Caco-2 (cell line): ENCODE measurements at regions not wholly inside any gene's neighbourhood (a gene's known extent, or its start where the extent isn't known, plus 50 kb on each side); places are given as distances from the start of the nearest gene placed in this dataset.

Source experiments
- BruUV-seq: library from RNA; stranded (reverse); fragments of 400-500 nt; replicated peaks from 2 replicates; lab custom pipeline; 2021; lab: Mats Ljungman, UMichigan
- CTCF ChIA-PET: fragments of 300-600 bp; sonication (Branson Sonifier 250); formaldehyde crosslinking; loops from one replicate; lab custom pipeline; 2022; ENCODE audit warnings: antibody characterized with exemption; lab: Charles Lee
- POLR2A ChIA-PET: fragments of 300-600 bp; sonication (Branson Sonifier 250); formaldehyde crosslinking; loops from one replicate; lab custom pipeline; 2022; ENCODE audit warnings: antibody characterized with exemption; lab: Charles Lee
- DNase-seq, 2 experiments: peaks; one replicate each; pipeline versions ENCODE4 v3.0.0 to v3.0.0-alpha.2; 2020 to 2022
- H3K27me3 ChIP-seq: replicated peaks from 2 replicates; pipeline ENCODE4 v1.6.0; 2011; ENCODE audit warnings: low read length; ENCODE audit not compliant: control insufficient read depth, insufficient read depth
- H3K36me3 ChIP-seq: 2 replicates; pipeline ENCODE4 v1.5.1; 2011; ENCODE audit warnings: low read length; ENCODE audit not compliant: control insufficient read depth, insufficient read depth
- H3K4me1 ChIP-seq: fragments of 250-450 bp; sonication (Bioruptor Pico); 2 replicates; pipeline ENCODE4 v1.5.1; 2020; ENCODE audit warnings: mild to moderate bottlenecking
- H3K4me3 ChIP-seq: 2 replicates; pipeline ENCODE4 v1.5.1; 2011; ENCODE audit warnings: low read depth, mild to moderate bottlenecking, control low read depth, low read length
- H3K9me3 ChIP-seq: fragments of 250-450 bp; sonication (Bioruptor Pico); 2 replicates; pipeline ENCODE4 v1.5.1; 2020; ENCODE audit warnings: mild to moderate bottlenecking, moderate library complexity
- H3K27ac Mint-ChIP-seq: one replicate; pipeline ENCODE4 v1.8.0; 2022; ENCODE audit warnings: mixed read lengths; ENCODE audit not compliant: unreplicated experiment
- H3K27me3 Mint-ChIP-seq: one replicate; pipeline ENCODE4 v1.8.0; 2022; ENCODE audit warnings: mixed read lengths; ENCODE audit not compliant: insufficient read depth, unreplicated experiment
- H3K36me3 Mint-ChIP-seq: one replicate; pipeline ENCODE4 v1.8.0; 2022; ENCODE audit warnings: mild to moderate bottlenecking, mixed read lengths; ENCODE audit not compliant: insufficient read depth, unreplicated experiment
- H3K4me1 Mint-ChIP-seq: one replicate; pipeline ENCODE4 v1.8.0; 2022; ENCODE audit warnings: low read depth, mixed read lengths; ENCODE audit not compliant: unreplicated experiment
- H3K4me3 Mint-ChIP-seq: one replicate; pipeline ENCODE4 v1.8.0; 2022; ENCODE audit warnings: mild to moderate bottlenecking, moderate library complexity, mixed read lengths; ENCODE audit not compliant: unreplicated experiment
- H3K9me3 Mint-ChIP-seq: one replicate; pipeline ENCODE4 v1.8.0; 2022; ENCODE audit warnings: mixed read lengths; ENCODE audit not compliant: unreplicated experiment
- intact Hi-C: fragments of 100-400 bp; cut with micrococcal nuclease; formaldehyde crosslinking; loops from one replicate; pipeline ENCODE4 v1.10.0; 2022; ENCODE audit not compliant: unreplicated experiment
- TF ChIP-seq, protein P1 (sequence below), 2 experiments: fragments of 200-600 bp in 1 of 2; IDR thresholded peaks; 1 replicate in 1 of 2; 2 replicates in 1 of 2; pipeline versions ENCODE4 v1.5.1 to v1.8.0; 2011 to 2022; ENCODE audit warnings: antibody characterized with exemption in 1 of 2, control low read depth in 1 of 2, inconsistent platforms in 1 of 2, low read depth in 1 of 2, low read length in 1 of 2, mild to moderate bottlenecking in 1 of 2, moderate library complexity in 1 of 2; ENCODE audit not compliant: insufficient read depth in 1 of 2, severe bottlenecking in 1 of 2, unreplicated experiment in 1 of 2

DNA sequence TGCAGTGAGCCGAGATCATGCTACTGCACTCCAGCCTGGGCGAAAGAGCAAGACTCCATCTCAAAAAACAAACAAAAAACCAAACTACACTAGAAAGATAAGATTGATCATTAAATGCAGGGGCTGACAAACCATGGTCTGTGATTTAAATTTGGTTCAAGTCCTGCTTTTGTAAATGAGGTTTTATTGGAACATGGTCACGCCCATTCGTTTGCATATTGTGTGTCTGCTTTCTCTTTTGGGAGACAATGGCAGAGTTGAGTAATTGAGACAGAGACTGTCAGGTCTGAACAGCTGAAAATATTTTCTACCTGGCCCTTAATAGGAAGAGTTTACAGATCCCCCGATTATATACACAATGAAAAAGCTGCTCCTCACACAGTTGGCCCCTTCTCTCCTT, 235.5 kb upstream of the EEF2KMT start:
- intact Hi-C loops, result no loop called here
- Histone ChIP-seq H3K27me3 (no peaks in the 10 kb centered on the region), H3K9me3 (no peaks in the 10 kb centered on the region), H3K4me3 (no peak overlapping the region), H3K36me3 (no peaks in the 10 kb centered on the region), H3K4me1 (no peaks in the 10 kb centered on the region; the same call in 1 of the 2 replicates)
- BruUV-seq, result no TSS peak
- TF ChIP-seq, protein P1, sequence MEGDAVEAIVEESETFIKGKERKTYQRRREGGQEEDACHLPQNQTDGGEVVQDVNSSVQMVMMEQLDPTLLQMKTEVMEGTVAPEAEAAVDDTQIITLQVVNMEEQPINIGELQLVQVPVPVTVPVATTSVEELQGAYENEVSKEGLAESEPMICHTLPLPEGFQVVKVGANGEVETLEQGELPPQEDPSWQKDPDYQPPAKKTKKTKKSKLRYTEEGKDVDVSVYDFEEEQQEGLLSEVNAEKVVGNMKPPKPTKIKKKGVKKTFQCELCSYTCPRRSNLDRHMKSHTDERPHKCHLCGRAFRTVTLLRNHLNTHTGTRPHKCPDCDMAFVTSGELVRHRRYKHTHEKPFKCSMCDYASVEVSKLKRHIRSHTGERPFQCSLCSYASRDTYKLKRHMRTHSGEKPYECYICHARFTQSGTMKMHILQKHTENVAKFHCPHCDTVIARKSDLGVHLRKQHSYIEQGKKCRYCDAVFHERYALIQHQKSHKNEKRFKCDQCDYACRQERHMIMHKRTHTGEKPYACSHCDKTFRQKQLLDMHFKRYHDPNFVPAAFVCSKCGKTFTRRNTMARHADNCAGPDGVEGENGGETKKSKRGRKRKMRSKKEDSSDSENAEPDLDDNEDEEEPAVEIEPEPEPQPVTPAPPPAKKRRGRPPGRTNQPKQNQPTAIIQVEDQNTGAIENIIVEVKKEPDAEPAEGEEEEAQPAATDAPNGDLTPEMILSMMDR (IDR thresholded peaks at IDR 0.05; ENCODE audit: insufficient read depth in 1 of 2, low read depth in 1 of 2, low read length in 1 of 2, severe bottlenecking in 1 of 2, unreplicated experiment in 1 of 2), result no peak
- Mint-ChIP-seq H3K27me3 (peaks cover 3% of the 10 kb centered on the region), H3K27ac (no peak overlapping the region), H3K9me3 (peaks cover 23% of the 10 kb centered on the region), H3K4me1 (peaks cover 8% of the 10 kb centered on the region), H3K36me3 (no peaks in the 10 kb centered on the region), H3K4me3 (no peak overlapping the region)
- no peak for DNase-seq
- ChIA-PET CTCF (no interaction called here), POLR2A (no interaction called here)

DNA sequence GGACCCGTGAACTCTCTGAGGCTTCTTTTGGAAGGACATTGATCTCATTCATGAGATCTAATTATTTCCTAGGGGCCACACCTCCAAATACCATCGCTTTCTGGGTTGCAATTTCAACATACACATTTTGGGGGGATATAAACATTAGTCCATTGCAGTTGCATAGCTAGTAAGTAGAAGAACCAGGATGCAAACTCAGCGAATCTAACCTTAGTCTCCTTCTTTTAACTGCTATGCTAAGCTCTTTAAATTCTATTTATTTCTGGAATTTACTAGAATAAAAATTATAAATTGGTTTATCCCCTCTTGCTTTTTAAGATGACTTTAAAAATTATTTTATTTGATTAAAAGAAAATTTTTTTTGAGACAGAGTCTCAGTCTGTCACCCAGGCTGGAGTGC, 232.5 kb upstream of the EEF2KMT start:
- no peak overlapping the region for H3K27ac Mint-ChIP-seq

GRCh38 chr16:5328546-5328945, 231.0 kb upstream of the EEF2KMT start:
- POLR2A ChIA-PET, result no interaction called here
- Histone ChIP-seq H3K4me1 (no peaks in the 10 kb centered on the region), H3K9me3 (no peaks in the 10 kb centered on the region), H3K27me3 (no peaks in the 10 kb centered on the region), H3K36me3 (no peaks in the 10 kb centered on the region), H3K4me3 (no peak overlapping the region)
- intact Hi-C loops, result no loop called here
- CTCF ChIA-PET, result no interaction called here
- peaks cover 3% of the 10 kb centered on the region for H3K27me3 Mint-ChIP-seq
- H3K9me3 Mint-ChIP-seq, result peaks cover 2% of the 10 kb centered on the region
- H3K4me3 Mint-ChIP-seq, result no peak overlapping the region
- TF ChIP-seq, protein P1 (IDR thresholded peaks at IDR 0.05; ENCODE audit: insufficient read depth in 1 of 2, low read depth in 1 of 2, low read length in 1 of 2, severe bottlenecking in 1 of 2, unreplicated experiment in 1 of 2), result no peak
- H3K36me3 Mint-ChIP-seq, result no peaks in the 10 kb centered on the region
- peaks cover 2% of the 10 kb centered on the region for H3K4me1 Mint-ChIP-seq
- no TSS peak for BruUV-seq
- DNase-seq, result no peak
- no peak overlapping the region for H3K27ac Mint-ChIP-seq

More for the DNA sequence above, 232.5 kb upstream of the EEF2KMT start:
- intact Hi-C loops, result no loop called here
- Mint-ChIP-seq H3K27me3 (peaks cover 5% of the 10 kb centered on the region), H3K4me3 (no peak overlapping the region), H3K36me3 (no peaks in the 10 kb centered on the region), H3K4me1 (peaks cover 8% of the 10 kb centered on the region), H3K9me3 (peaks cover 17% of the 10 kb centered on the region)
- TF ChIP-seq, protein P1 (IDR thresholded peaks at IDR 0.05; ENCODE audit: insufficient read depth in 1 of 2, low read depth in 1 of 2, low read length in 1 of 2, severe bottlenecking in 1 of 2, unreplicated experiment in 1 of 2), result no peak
- H3K4me3 ChIP-seq, result no peak overlapping the region
- no peaks in the 10 kb centered on the region; the same call in 1 of the 2 replicates for H3K4me1 ChIP-seq
- H3K36me3 ChIP-seq, result no peaks in the 10 kb centered on the region
- DNase-seq, result no peak
- no peaks in the 10 kb centered on the region for H3K9me3 ChIP-seq
- no TSS peak for BruUV-seq
- no peaks in the 10 kb centered on the region for H3K27me3 ChIP-seq
- POLR2A ChIA-PET, result no interaction called here
- CTCF ChIA-PET, result no interaction called here
